ENCODE measurements at regions not wholly inside any gene's neighbourhood (a gene's known extent, or its start where the extent isn't known, plus 50 kb on each side); places are given as distances from the start of the nearest gene placed in this dataset.

DNA sequence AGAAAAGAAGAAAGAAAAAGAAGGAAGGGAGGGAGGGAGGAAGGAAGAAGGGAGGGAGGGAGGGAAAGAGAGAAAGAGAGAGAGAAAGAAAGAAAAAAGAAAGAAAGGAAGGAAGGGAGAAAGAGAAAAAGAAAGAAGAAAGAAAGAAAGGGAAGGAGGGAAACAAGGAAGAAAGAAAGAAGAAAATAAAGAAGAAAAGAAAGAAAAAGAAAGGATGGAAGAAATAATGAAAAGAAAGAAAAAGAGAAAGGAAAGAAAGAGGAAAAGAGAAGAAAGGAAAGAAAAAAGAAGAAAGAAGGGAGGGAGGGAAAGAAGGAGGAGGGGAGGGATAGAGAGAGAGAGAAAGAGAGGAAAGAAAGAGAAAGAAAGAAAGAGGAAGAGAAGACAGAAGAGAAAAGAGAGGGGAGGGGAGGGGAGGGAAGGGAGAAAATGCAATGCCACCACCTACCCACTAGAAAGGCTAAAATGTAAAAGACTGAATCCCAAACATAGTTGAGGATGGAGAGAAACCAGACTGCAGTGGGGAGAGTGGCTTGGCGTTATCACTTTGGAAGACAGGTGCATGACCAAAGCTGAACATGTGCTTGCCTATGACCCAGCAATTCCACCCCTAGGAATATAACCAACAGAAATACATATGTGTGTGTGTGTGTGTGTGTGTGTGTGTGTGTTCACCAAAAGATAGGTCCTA is 66.9 kb upstream of the KLF13 start:
- TF ChIP-seq POLR2AphosphoS5 (IDR thresholded peaks at IDR 0.05; ENCODE audit: low read depth, low read length) (no peak), POLR2A (IDR thresholded peaks at IDR 0.05; ENCODE audit: low read depth, low read length) (no peak), TAF1 (IDR thresholded peaks at IDR 0.05; ENCODE audit: borderline replicate concordance, low read depth, low read length) (no peak)
- no peak for FAIRE-seq

DNA sequence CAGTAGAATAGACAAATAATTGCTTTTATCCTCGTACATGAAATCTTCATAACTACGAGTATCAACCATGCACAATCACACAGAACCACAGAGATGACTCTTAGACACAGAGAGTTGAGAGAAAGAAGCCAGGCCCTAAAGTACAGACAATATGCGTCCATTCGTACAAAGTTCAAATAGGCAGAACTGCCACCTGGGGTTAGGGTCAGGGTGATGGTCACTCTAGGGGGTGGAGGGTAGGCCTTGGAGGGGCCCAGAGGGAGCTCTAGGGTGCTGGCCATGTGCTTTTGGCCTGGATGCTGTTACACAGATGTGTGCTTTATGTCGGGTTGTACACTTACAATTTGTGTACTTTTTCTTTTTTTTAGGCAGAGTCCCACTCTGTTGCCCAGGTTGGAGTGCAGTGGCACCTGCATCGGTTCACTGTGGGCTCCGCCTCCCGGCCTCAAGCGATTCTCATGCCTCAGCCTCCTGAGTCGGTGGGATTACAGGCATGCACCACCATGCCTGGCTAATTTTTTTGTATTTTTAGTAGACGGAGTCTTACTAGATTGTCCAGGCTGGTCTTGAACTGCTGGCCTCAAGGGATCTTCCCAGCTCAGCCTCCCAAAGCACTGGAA is 65.9 kb upstream of the KLF13 start:
- DNase-seq (ENCODE audit: insufficient read length) = no peak
- no peak for FAIRE-seq
- TF ChIP-seq TAF1 (IDR thresholded peaks at IDR 0.05; ENCODE audit: borderline replicate concordance, low read depth, low read length) (no peak), POLR2A (IDR thresholded peaks at IDR 0.05; ENCODE audit: low read depth, low read length) (no peak)

More for the DNA sequence above, 66.9 kb upstream of the KLF13 start:
- DNase-seq (ENCODE audit: insufficient read length) = no peak

DNA sequence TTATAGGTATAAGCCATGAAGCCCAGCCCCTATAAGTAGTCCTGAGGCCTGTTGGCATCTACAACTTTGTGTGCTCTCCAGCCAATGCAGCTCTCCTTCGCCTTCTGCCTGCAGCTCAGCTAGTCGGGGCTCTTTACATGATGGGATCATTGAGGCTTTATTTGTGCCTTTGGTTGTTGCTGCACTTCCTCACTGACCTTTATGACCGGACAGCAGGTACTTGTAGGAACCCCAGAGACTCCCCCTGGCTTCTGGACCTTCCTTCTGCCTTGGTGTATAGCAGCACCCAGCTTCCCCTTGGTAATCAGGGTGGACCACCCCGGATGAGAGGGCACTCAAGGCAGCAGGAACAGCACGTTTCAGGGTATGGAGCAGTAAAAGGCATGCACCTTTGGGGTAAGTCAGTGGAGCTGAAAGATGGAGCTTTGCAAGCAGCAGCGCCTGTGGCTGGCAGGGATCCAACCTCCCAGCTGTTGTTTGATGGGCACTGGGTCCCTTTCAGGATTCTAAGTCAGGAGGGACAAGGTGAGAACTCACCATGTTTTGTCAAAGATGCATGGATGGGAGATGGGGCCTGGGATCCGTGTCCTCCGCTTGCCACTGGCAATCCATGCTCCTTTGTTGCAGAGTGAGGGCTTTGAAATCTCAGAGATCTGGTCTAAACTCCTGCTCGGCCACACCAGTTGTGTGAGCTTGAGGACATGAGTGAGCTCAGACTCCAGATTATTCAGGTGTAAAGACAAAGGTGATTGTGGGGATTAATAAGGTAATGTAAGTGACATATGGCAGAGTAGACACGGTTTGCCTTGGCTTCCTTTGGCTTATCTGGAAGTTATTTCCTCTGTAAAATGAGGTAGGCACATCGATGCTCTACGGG is 65.1 kb upstream of the KLF13 start:
- no peak for DNase-seq (ENCODE audit: insufficient read length)
- no peak for TF ChIP-seq TAF1 (IDR thresholded peaks at IDR 0.05; ENCODE audit: borderline replicate concordance, low read depth, low read length)
- no peak for TF ChIP-seq POLR2AphosphoS5 (IDR thresholded peaks at IDR 0.05; ENCODE audit: low read depth, low read length)
- no peak for TF ChIP-seq POLR2A (IDR thresholded peaks at IDR 0.05; ENCODE audit: low read depth, low read length)
- FAIRE-seq = peak; percentile 76

DNA sequence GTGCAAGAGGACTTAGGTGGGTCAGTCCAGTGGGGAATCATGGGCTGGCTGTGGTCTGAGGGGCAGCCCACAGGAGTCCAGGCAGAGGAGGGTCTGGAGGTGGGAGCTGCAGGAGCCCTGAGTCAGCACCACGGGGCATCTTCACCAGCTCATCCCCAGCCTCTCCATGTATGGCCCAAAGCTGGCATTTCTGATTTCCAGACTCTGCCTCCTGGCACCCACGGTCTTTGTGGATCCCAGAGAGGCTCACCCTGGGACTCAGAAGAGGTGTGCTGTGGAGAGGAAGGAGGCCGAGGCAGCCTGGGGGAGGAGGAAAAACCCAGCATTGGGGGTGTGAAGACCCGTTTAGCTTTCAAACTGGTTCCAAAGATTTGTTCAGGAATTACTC is 64.5 kb upstream of the KLF13 start:
- no peak for FAIRE-seq
- TF ChIP-seq POLR2AphosphoS5 (IDR thresholded peaks at IDR 0.05; ENCODE audit: low read depth, low read length) (no peak), POLR2A (IDR thresholded peaks at IDR 0.05; ENCODE audit: low read depth, low read length) (no peak), TAF1 (IDR thresholded peaks at IDR 0.05; ENCODE audit: borderline replicate concordance, low read depth, low read length) (no peak)
- DNase-seq (ENCODE audit: insufficient read length) = no peak

DNA sequence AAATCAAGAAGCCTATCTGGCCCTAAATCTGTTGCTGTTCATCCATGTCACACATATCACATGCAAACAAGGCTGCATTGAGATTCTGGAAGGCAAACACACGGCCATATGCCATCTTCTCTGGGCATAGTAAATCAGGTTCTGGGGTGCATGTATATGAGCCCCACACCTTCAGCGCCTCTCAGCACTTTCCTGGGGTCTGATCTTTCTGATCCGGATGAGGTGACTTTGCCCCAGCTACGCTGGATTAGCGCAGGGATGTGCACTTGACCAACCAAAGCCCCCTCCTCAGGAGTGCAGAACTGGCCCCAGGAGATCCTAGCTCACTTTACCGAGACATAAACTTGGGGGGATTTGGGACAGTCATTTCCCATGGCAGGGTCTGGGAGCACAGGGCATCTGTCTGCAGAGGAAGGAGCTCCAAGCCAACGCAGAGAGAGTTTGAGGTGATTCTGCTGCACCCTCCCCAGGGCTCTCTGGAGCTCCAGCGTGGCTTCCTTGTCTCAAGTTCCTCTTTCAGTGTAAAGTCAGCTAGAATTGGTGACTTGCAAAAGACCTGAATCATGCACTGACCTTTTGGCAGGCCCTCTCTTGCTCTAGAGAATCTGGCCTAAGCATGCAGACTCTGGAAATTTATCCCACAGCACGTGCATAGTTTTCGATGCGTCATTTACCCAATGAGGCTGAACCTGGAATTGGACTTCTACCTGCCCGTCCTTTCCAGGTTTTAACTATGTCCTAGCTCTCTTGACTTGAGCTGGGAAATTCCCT is 63.5 kb upstream of the KLF13 start:
- DNase-seq (ENCODE audit: insufficient read length) (peak; percentile 56), FAIRE-seq (peak; percentile 99)

DNA sequence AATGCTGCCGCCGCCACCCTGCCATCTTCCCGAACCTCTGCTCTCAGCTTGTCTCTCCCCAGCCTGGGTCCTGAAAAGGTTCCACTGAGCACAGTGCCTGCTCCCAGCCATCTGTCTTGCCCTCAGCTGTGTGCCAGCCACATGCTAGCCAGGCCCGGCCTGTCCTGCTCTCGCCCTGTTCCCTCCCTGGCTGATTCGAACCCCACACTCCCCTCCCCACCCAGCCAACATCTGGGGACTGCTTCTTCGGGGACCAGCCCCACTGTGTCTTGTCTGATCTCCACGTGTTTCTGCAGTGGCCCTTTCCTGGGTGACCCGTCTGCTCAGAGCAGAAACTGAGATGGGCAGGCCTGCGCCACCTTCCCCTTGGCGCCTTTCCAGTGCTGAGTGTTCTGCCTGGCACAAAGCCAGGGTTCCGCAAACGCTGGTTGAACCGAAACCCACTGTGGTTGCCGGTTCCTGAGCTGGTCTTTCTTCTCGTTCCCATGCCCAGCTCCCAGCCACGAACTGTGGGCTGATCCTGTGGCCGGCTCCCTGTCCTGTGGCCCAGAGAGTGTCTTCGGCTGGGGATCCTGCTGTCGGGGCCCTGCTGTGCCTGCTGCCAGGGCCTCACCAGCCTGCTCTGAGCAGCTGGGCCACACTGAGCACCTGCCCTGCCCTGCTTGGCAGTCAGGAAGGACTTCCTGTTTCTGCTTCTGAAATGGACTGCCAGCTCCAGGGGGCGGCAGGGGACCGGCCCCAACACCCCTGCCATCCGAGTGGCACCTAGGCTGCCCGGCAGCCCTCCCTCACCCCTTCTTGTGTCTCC is 62.7 kb upstream of the KLF13 start:
- TF ChIP-seq POLR2A (IDR thresholded peaks at IDR 0.05; ENCODE audit: low read depth, low read length) (no peak), POLR2AphosphoS5 (IDR thresholded peaks at IDR 0.05; ENCODE audit: low read depth, low read length) (no peak; the same call in 1 of the 2 replicates), TAF1 (IDR thresholded peaks at IDR 0.05; ENCODE audit: borderline replicate concordance, low read depth, low read length) (no peak)
- DNase-seq (ENCODE audit: insufficient read length) = no peak
- no peak for FAIRE-seq

More for the DNA sequence above, 63.5 kb upstream of the KLF13 start:
- TF ChIP-seq POLR2A (IDR thresholded peaks at IDR 0.05; ENCODE audit: low read depth, low read length) = peak; percentile 63; the same call in 1 of the 2 replicates
- TF ChIP-seq POLR2AphosphoS5 (IDR thresholded peaks at IDR 0.05; ENCODE audit: low read depth, low read length) = 0 out of 2 replicates have a peak, but pooled peaks have one; percentile 45
- peak; percentile 34; the same call in 1 of the 2 replicates for TF ChIP-seq TAF1 (IDR thresholded peaks at IDR 0.05; ENCODE audit: borderline replicate concordance, low read depth, low read length)

DNA sequence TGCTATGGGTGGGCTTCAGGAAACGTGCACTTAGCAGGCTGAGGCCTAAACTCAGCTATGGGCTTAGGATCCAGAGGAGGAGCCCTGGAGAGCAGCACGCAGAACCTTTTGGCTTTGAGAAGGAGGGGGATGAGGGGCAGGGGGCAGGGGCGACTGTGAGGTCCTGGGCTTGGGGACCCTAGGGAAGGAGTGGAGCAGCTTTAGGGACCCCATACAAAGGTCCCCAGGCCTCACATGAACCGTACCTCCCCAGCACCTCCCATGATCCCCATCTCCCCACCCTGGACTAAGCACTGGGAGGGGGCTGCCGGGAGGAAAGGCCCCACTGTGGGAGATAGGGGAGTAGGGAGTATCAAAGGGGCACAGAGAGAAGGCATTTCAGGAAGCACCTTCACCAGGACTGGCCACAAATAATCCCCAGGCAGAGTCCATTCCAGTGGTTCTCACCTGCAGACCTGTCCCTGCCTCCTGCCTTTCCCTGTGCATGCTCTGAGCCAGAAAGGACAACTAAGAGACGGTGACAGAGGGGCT is 62.0 kb upstream of the KLF13 start:
- DNase-seq (ENCODE audit: insufficient read length) (no peak), FAIRE-seq (peak; percentile 40)
- no peak for TF ChIP-seq POLR2A (IDR thresholded peaks at IDR 0.05; ENCODE audit: low read depth, low read length)
- no peak for TF ChIP-seq POLR2AphosphoS5 (IDR thresholded peaks at IDR 0.05; ENCODE audit: low read depth, low read length)
- TF ChIP-seq TAF1 (IDR thresholded peaks at IDR 0.05; ENCODE audit: borderline replicate concordance, low read depth, low read length) = no peak

DNA sequence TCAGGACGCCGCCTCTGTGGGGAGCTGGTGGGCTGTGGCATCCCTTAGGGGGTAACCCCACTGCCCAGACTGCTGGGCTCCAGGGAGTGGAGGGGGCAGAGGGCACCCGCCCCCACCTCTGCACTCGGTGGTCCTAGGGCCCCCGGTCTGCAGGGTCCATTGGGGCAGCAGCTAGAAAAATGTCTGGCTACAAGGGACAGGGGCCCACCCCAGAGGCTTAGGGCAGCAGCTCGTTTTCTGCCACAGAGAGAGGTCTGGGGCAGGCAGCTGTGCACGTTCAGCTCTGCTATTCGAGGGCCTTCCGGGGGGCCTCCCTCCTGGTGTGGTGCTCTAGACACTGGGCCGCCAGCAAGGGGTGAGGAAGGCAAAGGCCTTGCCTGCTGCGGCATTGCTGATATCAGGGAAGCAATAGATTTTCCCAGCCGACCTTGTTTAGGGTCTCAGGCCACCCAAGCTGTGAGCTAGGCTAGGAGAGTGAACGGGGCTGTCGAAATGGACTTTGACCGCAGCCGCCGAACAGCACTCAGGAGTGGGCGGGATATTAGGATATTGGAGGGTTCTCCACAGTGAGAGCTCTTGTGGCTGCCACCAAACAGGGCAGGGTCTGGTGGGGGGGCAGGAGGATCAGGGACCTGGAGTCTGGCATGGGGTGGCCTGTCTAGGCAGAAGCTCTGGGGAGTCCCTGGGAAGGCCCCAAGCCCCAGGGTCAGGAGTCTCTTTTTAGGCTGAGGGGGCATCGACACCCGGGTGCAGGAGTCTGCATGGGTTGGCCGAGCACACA is 61.4 kb upstream of the KLF13 start:
- no peak for DNase-seq (ENCODE audit: insufficient read length)
- TF ChIP-seq POLR2A (IDR thresholded peaks at IDR 0.05; ENCODE audit: low read depth, low read length) = no peak
- TF ChIP-seq TAF1 (IDR thresholded peaks at IDR 0.05; ENCODE audit: borderline replicate concordance, low read depth, low read length) = no peak
- no peak for TF ChIP-seq POLR2AphosphoS5 (IDR thresholded peaks at IDR 0.05; ENCODE audit: low read depth, low read length)

DNA sequence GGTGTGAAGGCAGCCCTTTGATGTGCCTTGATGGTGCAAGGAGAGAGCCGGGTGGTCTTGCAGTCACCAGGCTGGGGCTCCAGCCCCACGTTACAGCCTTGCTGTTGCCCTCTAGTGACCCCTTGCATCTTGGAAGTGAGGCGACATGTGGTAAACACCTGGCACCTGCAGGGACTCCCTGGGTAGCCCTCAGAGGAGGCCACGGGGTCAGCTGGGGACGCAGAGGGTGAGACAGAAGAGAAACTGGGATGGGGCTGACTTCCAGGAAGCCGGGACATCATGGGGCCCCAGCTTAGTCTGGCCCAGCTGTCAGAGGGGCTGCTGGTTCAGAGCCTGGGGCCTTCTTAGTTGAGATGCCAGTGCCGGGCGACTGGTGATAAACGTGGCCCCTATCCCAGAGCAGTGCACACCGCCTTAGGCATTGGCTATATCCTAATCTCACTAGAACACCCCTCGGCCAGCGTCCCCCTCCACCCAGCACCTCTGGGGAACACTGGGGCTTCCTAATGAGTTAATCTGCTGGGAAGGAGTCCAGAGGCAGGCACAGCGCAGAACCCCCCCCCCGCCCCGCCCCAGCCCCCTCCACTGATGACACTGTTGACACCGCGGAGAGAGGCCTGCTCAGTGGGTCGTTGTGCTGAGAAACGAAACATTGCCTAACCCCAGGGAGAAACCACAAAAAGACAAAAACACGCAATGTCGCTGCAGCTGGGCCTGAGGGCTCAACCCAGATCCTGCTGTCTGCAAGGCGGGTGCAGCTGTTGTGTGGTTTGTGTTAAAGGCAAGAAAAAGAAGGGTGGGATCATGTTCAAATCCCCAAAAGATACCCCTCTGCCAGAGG is 60.5 kb upstream of the KLF13 start:
- DNase-seq (ENCODE audit: insufficient read length) (peak; percentile 76), FAIRE-seq (peak; percentile 100)
- TF ChIP-seq POLR2AphosphoS5 (IDR thresholded peaks at IDR 0.05; ENCODE audit: low read depth, low read length) (peak; percentile 12; the same call in 1 of the 2 replicates), POLR2A (IDR thresholded peaks at IDR 0.05; ENCODE audit: low read depth, low read length) (no peak), TAF1 (IDR thresholded peaks at IDR 0.05; ENCODE audit: borderline replicate concordance, low read depth, low read length) (no peak)

More for the DNA sequence above, 61.4 kb upstream of the KLF13 start:
- no peak for FAIRE-seq
